OCI-LY1 (cell line): ENCODE measurements at regions not wholly inside any gene's neighbourhood (a gene's known extent, or its start where the extent isn't known, plus 50 kb on each side); places are given as distances from the start of the nearest gene placed in this dataset.

Source experiments
- H2AFZ ChIP-seq: fragments of 200-600 bp; sonication (generic), shearing (Covaris generic); 2 replicates; pipeline ENCODE4 v1.6.0; 2014; ENCODE audit warnings: antibody characterized with exemption, mild to moderate bottlenecking, low read length
- H3F3A ChIP-seq: fragments of 200-600 bp; sonication (generic), shearing (Covaris generic); 2 replicates; pipeline ENCODE4 v1.6.0; 2014; ENCODE audit warnings: mild to moderate bottlenecking, antibody characterized with exemption, low read length, moderate library complexity; ENCODE audit not compliant: insufficient read depth
- H3K27ac ChIP-seq: fragments of 200-600 bp; sonication (generic); 2 replicates; pipeline ENCODE4 v1.5.1; 2014; ENCODE audit warnings: low read length, mixed run types, mild to moderate bottlenecking, low read depth; ENCODE audit not compliant: poor library complexity, severe bottlenecking
- H3K27me3 ChIP-seq: fragments of 200-600 bp; sonication (generic); 2 replicates; pipeline ENCODE4 v1.6.0; 2014; ENCODE audit warnings: antibody characterized with exemption, mild to moderate bottlenecking, low read length, moderate library complexity; ENCODE audit not compliant: insufficient read depth
- H3K36me3 ChIP-seq: fragments of 200-600 bp; sonication (generic); 2 replicates; pipeline ENCODE4 v1.6.1; 2014; ENCODE audit warnings: mild to moderate bottlenecking, antibody characterized with exemption, low read length, moderate library complexity, mixed read lengths; ENCODE audit not compliant: insufficient read depth
- H3K4me1 ChIP-seq: fragments of 200-600 bp; sonication (generic); 2 replicates; pipeline ENCODE4 v1.5.1; 2014; ENCODE audit warnings: mild to moderate bottlenecking, low read length, moderate library complexity; ENCODE audit not compliant: insufficient read depth, severe bottlenecking
- H3K4me2 ChIP-seq: fragments of 200-600 bp; sonication (generic), shearing (Covaris generic); 2 replicates; pipeline ENCODE4 v1.6.1; 2014; ENCODE audit warnings: low read length
- H3K4me3 ChIP-seq: fragments of 200-600 bp; sonication (generic); 2 replicates; pipeline ENCODE4 v1.5.1; 2014; ENCODE audit warnings: low read length, low read depth, mild to moderate bottlenecking, mixed read lengths; ENCODE audit not compliant: poor library complexity, severe bottlenecking
- H3K79me2 ChIP-seq: fragments of 200-600 bp; shearing (Covaris generic); 2 replicates; pipeline ENCODE4 v1.6.1; 2016; ENCODE audit warnings: mixed run types, low read length, mixed read lengths; ENCODE audit not compliant: insufficient read depth
- H3K9ac ChIP-seq: fragments of 200-600 bp; sonication (generic), shearing (Covaris generic); 2 replicates; pipeline ENCODE4 v1.6.1; 2014; ENCODE audit warnings: mild to moderate bottlenecking, low read length, mixed read lengths
- H3K9me2 ChIP-seq: fragments of 200-600 bp; sonication (generic), shearing (Covaris generic); 2 replicates; pipeline ENCODE4 v1.6.1; 2014; ENCODE audit warnings: low read depth, mild to moderate bottlenecking, low read length, mixed read lengths
- H3K9me3 ChIP-seq: fragments of 200-600 bp; shearing (Covaris generic); 2 replicates; pipeline ENCODE4 v1.6.1; 2014; ENCODE audit warnings: low read length, mixed read lengths
- H4K20me1 ChIP-seq: fragments of 200-600 bp; sonication (generic), shearing (Covaris generic); 2 replicates; pipeline ENCODE4 v1.6.0; 2016; ENCODE audit warnings: mild to moderate bottlenecking, low read length; ENCODE audit not compliant: insufficient read depth
- EZH2 ChIP-seq: fragments of 200-600 bp; sonication (generic), shearing (Covaris generic); IDR thresholded peaks from 2 replicates; pipeline ENCODE4 v1.8.0; 2017; ENCODE audit warnings: borderline replicate concordance, mixed run types, mild to moderate bottlenecking, antibody characterized with exemption, low read length, moderate library complexity, mixed read lengths
- TF ChIP-seq, protein P1 (sequence below): fragments of 200-600 bp; sonication (generic), shearing (Covaris generic); IDR thresholded peaks from 2 replicates; pipeline ENCODE4 v1.5.1; 2017; ENCODE audit warnings: mild to moderate bottlenecking, antibody characterized with exemption, low read length, moderate library complexity, mixed read lengths

DNA sequence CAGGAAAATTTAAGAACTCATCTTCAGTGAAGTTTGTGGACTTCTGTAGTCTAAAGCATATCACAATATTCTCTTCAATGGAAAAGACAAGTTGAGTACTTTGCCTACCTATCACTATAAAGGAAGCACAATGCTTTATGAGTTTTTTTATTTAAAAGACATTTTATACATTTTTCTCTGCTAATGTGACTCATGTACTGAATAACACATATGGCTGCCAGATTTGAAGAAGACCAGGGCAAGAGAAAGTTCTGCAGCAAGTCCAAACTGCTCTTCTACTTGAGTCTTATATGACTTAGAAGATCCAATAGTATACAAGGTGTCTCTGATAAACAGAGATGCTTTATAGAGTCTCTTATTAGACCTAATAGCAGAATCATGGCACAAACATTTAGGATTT lies 978.4 kb downstream of the TLE4 start:
- Histone ChIP-seq H3K9me2 (no peaks in the 10 kb centered on the region), H3K9me3 (no peaks in the 10 kb centered on the region), H3K4me3 (no peak overlapping the region), H4K20me1 (no peaks in the 10 kb centered on the region), H3K9ac (no peak overlapping the region), H3K27me3 (no peaks in the 10 kb centered on the region), H3K79me2 (no peaks in the 10 kb centered on the region), H3K27ac (no peak overlapping the region), H3F3A (no peaks in the 10 kb centered on the region), H3K36me3 (no peaks in the 10 kb centered on the region), H2AFZ (no peak overlapping the region), H3K4me1 (no peaks in the 10 kb centered on the region), H3K4me2 (no peak overlapping the region)
- TF ChIP-seq, protein P1, sequence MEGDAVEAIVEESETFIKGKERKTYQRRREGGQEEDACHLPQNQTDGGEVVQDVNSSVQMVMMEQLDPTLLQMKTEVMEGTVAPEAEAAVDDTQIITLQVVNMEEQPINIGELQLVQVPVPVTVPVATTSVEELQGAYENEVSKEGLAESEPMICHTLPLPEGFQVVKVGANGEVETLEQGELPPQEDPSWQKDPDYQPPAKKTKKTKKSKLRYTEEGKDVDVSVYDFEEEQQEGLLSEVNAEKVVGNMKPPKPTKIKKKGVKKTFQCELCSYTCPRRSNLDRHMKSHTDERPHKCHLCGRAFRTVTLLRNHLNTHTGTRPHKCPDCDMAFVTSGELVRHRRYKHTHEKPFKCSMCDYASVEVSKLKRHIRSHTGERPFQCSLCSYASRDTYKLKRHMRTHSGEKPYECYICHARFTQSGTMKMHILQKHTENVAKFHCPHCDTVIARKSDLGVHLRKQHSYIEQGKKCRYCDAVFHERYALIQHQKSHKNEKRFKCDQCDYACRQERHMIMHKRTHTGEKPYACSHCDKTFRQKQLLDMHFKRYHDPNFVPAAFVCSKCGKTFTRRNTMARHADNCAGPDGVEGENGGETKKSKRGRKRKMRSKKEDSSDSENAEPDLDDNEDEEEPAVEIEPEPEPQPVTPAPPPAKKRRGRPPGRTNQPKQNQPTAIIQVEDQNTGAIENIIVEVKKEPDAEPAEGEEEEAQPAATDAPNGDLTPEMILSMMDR, result no peak
- TF ChIP-seq EZH2, result no peak

DNA sequence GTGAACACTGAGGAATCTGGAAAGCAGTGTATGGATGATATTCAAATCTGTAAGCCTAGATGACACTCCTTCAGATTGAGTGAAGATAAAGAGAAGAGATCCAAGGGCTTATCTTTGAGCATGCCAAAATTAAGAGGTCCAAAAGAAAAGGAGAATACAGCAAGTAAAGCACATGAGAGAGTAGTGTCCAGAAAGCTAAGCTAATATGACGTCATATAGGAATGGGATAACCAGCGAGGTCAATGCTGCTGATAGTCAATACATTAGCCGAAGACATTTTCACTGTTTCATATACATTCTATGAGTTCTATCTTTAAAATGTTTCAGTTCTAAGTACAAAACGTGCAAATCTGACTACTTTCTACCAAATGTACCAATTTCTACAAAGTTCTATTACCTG lies 975.8 kb downstream of the TLE4 start:
- no peaks in the 10 kb centered on the region for H4K20me1 ChIP-seq
- H3K4me3 ChIP-seq, result no peak overlapping the region
- no peaks in the 10 kb centered on the region for H3K27me3 ChIP-seq
- H3F3A ChIP-seq, result no peaks in the 10 kb centered on the region
- no peak overlapping the region for H3K27ac ChIP-seq
- no peak for TF ChIP-seq EZH2
- TF ChIP-seq, protein P1, result no peak
- H3K36me3 ChIP-seq, result no peaks in the 10 kb centered on the region
- no peak overlapping the region for H2AFZ ChIP-seq
- H3K9me2 ChIP-seq, result no peaks in the 10 kb centered on the region
- no peak overlapping the region for H3K9ac ChIP-seq
- no peaks in the 10 kb centered on the region for H3K9me3 ChIP-seq
- no peaks in the 10 kb centered on the region for H3K4me1 ChIP-seq
- H3K4me2 ChIP-seq, result no peak overlapping the region
- no peaks in the 10 kb centered on the region for H3K79me2 ChIP-seq

DNA sequence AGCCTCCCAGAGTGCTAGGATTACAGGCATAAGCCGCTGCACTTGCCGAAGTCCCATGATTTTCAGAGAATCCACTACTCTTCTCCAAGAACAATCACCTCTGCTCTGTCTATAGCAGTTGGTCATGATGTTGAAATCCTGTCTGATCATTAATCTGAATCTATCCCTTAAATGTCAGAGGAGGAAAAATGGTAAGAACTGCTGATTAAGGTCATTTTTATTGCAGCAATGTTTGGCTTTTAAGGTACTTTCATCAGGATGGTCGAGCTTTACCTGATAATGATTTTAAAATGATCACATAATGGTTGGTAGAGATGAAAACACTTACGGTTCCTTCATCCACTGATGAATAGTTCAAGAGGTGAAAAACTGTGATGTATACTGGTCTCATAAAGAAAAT lies 968.6 kb downstream of the TLE4 start:
- H2AFZ ChIP-seq, result no peak overlapping the region
- H3K27ac ChIP-seq, result no peak overlapping the region
- no peak overlapping the region for H3K9ac ChIP-seq
- H3F3A ChIP-seq, result no peaks in the 10 kb centered on the region
- no peaks in the 10 kb centered on the region for H4K20me1 ChIP-seq
- H3K79me2 ChIP-seq, result no peaks in the 10 kb centered on the region
- no peaks in the 10 kb centered on the region for H3K4me1 ChIP-seq
- H3K36me3 ChIP-seq, result no peaks in the 10 kb centered on the region
- H3K9me2 ChIP-seq, result no peaks in the 10 kb centered on the region
- H3K4me3 ChIP-seq, result no peak overlapping the region
- TF ChIP-seq EZH2, result no peak
- TF ChIP-seq, protein P1, result no peak
- H3K9me3 ChIP-seq, result no peaks in the 10 kb centered on the region
- H3K27me3 ChIP-seq, result no peaks in the 10 kb centered on the region
- H3K4me2 ChIP-seq, result no peak overlapping the region
